PC-9 (cell line): ENCODE measurements at regions not wholly inside any gene's neighbourhood (a gene's known extent, or its start where the extent isn't known, plus 50 kb on each side); places are given as distances from the start of the nearest gene placed in this dataset.

Experiments
- CTCF ChIP-seq: fragments of 200-600 bp; sonication (generic); conservative IDR thresholded peaks from 2 replicates; pipeline ENCODE4 v1.6.1; 2017; ENCODE audit warnings: mixed run types, antibody characterized with exemption, mild to moderate bottlenecking, moderate library complexity
- EZH2 ChIP-seq: fragments of 200-600 bp; sonication (generic); IDR thresholded peaks from 2 replicates; pipeline ENCODE4 v1.8.0; 2017; ENCODE audit warnings: antibody characterized with exemption, low read depth

- TF ChIP-seq CTCF (no peak), EZH2 (no peak)
These were observed 499.9 kb upstream of the ZFHX3 start for GRCh38 chr16:73547552-73548403.
